Fibroblast of lung (primary cell): ENCODE measurements at regions not wholly inside any gene's neighbourhood (a gene's known extent, or its start where the extent isn't known, plus 50 kb on each side); places are given as distances from the start of the nearest gene placed in this dataset.

ENCODE experiments used
- DNase-seq, 2 donors: peaks; one replicate each; pipeline versions ENCODE4 v3.0.0 to v3.0.0-alpha.2; 2010; ENCODE audit warnings: low read depth in 2 of 2
- H2AFZ ChIP-seq: 2 replicates; pipeline ENCODE4 v1.5.1; 2012; ENCODE audit warnings: low read length, control low read depth, inconsistent platforms
- H3K27ac ChIP-seq: 2 replicates; pipeline ENCODE4 v1.5.1; 2011; ENCODE audit warnings: low read length, control low read depth; ENCODE audit not compliant: insufficient read depth
- H3K27me3 ChIP-seq: 2 replicates; pipeline ENCODE4 v1.5.1; 2011; ENCODE audit warnings: mild to moderate bottlenecking, low read length; ENCODE audit not compliant: control insufficient read depth, insufficient read depth
- H3K36me3 ChIP-seq: 2 replicates; pipeline ENCODE4 v1.5.1; 2011; ENCODE audit warnings: low read length; ENCODE audit not compliant: control insufficient read depth, insufficient read depth
- H3K4me1 ChIP-seq: 2 replicates; pipeline ENCODE4 v1.5.1; 2011; ENCODE audit warnings: low read length; ENCODE audit not compliant: control insufficient read depth, insufficient read depth; ENCODE audit errors: extremely low read depth
- H3K4me2 ChIP-seq: 2 replicates; pipeline ENCODE4 v1.5.1; 2011; ENCODE audit warnings: low read length, control low read depth; ENCODE audit not compliant: insufficient read depth; ENCODE audit errors: extremely low read depth
- H3K4me3 ChIP-seq, 4 experiments: fragments of 200-600 bp in 1 of 4; sonication (generic) in 1 of 4; replicated peaks in 1 of 4; 2 replicates each; pipeline ENCODE4 v1.5.1; 2011 to 2016; ENCODE audit warnings: low read length in 4 of 4, low read depth in 3 of 4, mild to moderate bottlenecking in 3 of 4, control low read depth in 2 of 4, inconsistent platforms in 1 of 4, mixed read lengths in 1 of 4; ENCODE audit not compliant: insufficient read depth in 1 of 4; ENCODE audit errors: control extremely low read depth in 1 of 4
- H3K79me2 ChIP-seq: 2 replicates; pipeline ENCODE4 v1.5.1; 2012; ENCODE audit warnings: mild to moderate bottlenecking, low read length, inconsistent platforms; ENCODE audit not compliant: control insufficient read depth, insufficient read depth
- H3K9ac ChIP-seq: 2 replicates; pipeline ENCODE4 v1.5.1; 2011; ENCODE audit warnings: mild to moderate bottlenecking, low read length, control low read depth; ENCODE audit not compliant: insufficient read depth
- H3K9me3 ChIP-seq: 2 replicates; pipeline ENCODE4 v1.5.1; 2012; ENCODE audit warnings: low read depth, low read length; ENCODE audit not compliant: control insufficient read depth, insufficient read depth
- H4K20me1 ChIP-seq: 2 replicates; pipeline ENCODE4 v1.5.1; 2011; ENCODE audit warnings: low read length; ENCODE audit not compliant: control insufficient read depth, insufficient read depth; ENCODE audit errors: extremely low read depth
- CTCF ChIP-seq, 2 donors: IDR thresholded peaks in 1 of 2; conservative IDR thresholded peaks in 1 of 2; 1 replicate in 1 of 2; 2 replicates in 1 of 2; pipeline ENCODE4 v1.5.1; 2011 to 2012; ENCODE audit warnings: low read length in 2 of 2, control low read depth in 1 of 2, inconsistent platforms in 1 of 2, low read depth in 1 of 2, mild to moderate bottlenecking in 1 of 2
- EZH2 ChIP-seq: IDR thresholded peaks from 2 replicates; pipeline ENCODE4 v1.5.1; 2012; ENCODE audit warnings: low read length, control low read depth, mild to moderate bottlenecking; ENCODE audit errors: missing control alignments

GRCh38 chr6:16902502-16902901, 141.2 kb upstream of the ATXN1 start:
- no peaks in the 10 kb centered on the region for H4K20me1 ChIP-seq
- no peaks in the 10 kb centered on the region for H3K79me2 ChIP-seq
- H3K9ac ChIP-seq, result no peak overlapping the region
- H3K4me3 ChIP-seq, result no peak overlapping the region
- H3K27me3 ChIP-seq, result no peaks in the 10 kb centered on the region
- H3K36me3 ChIP-seq, result no peaks in the 10 kb centered on the region
- DNase-seq, result no peak
- no peak overlapping the region for H3K27ac ChIP-seq
- no peak overlapping the region for H3K4me2 ChIP-seq
- no peak for TF ChIP-seq CTCF (conservative IDR thresholded peaks at IDR 0.05 in 1 of 2, IDR thresholded peaks at IDR 0.05 in 1 of 2; ENCODE audit: low read depth in 1 of 2, low read length in 2 of 2)
- no peak for TF ChIP-seq EZH2
- H2AFZ ChIP-seq, result no peak overlapping the region
- H3K9me3 ChIP-seq, result no peaks in the 10 kb centered on the region
- no peaks in the 10 kb centered on the region for H3K4me1 ChIP-seq

GRCh38 chr6:16901782-16902181, 140.5 kb upstream of the ATXN1 start:
- peak; percentile 68 to 90 for DNase-seq
- no peaks in the 10 kb centered on the region for H3K27me3 ChIP-seq
- H3K9ac ChIP-seq, result no peak overlapping the region
- no peak overlapping the region for H3K4me3 ChIP-seq
- no peak overlapping the region for H3K27ac ChIP-seq
- H3K36me3 ChIP-seq, result no peaks in the 10 kb centered on the region
- no peak overlapping the region for H3K4me2 ChIP-seq
- no peaks in the 10 kb centered on the region for H3K79me2 ChIP-seq
- H4K20me1 ChIP-seq, result no peaks in the 10 kb centered on the region
- H2AFZ ChIP-seq, result no peak overlapping the region
- no peak for TF ChIP-seq EZH2
- TF ChIP-seq CTCF (conservative IDR thresholded peaks at IDR 0.05 in 1 of 2, IDR thresholded peaks at IDR 0.05 in 1 of 2; ENCODE audit: low read depth in 1 of 2, low read length in 2 of 2), result no peak
- H3K9me3 ChIP-seq, result no peaks in the 10 kb centered on the region
- no peaks in the 10 kb centered on the region for H3K4me1 ChIP-seq

- no peak for TF ChIP-seq CTCF (conservative IDR thresholded peaks at IDR 0.05 in 1 of 2, IDR thresholded peaks at IDR 0.05 in 1 of 2; ENCODE audit: low read depth in 1 of 2, low read length in 2 of 2)
- TF ChIP-seq EZH2, result no peak
- no peak overlapping the region for H3K27ac ChIP-seq
- no peak overlapping the region for H2AFZ ChIP-seq
- no peak overlapping the region for H3K9ac ChIP-seq
- H3K79me2 ChIP-seq, result no peaks in the 10 kb centered on the region
- H4K20me1 ChIP-seq, result no peaks in the 10 kb centered on the region
- no peaks in the 10 kb centered on the region for H3K36me3 ChIP-seq
- no peak overlapping the region for H3K4me3 ChIP-seq
- no peak for DNase-seq
- H3K4me1 ChIP-seq, result no peaks in the 10 kb centered on the region
- H3K9me3 ChIP-seq, result no peaks in the 10 kb centered on the region
- no peak overlapping the region for H3K4me2 ChIP-seq
- no peaks in the 10 kb centered on the region for H3K27me3 ChIP-seq
Measured at GRCh38 chr6:16901306-16901705, 140.0 kb upstream of the ATXN1 start.
